ENCODE measurements at regions not wholly inside any gene's neighbourhood (a gene's known extent, or its start where the extent isn't known, plus 50 kb on each side); places are given as distances from the start of the nearest gene placed in this dataset.

DNA sequence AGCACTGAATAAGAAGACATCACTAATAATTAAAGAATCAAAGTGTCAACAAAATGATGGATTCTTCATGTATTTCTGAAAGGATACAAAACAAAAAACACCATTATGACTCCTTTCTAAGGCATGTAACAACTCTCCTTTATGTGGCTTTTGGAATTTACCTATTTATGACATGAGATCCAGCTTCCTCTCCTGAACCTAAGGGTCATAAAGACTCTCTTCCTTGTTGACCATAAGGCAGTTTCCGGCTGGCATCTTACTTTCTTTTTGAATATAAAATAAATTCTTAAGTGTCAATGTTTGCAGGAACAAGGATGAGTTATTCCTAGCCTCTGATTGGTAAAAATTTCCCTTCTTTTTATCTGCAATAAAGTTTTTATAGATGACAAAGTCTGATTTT, 111.1 kb upstream of the GRPR start:
- no peak for TF ChIP-seq TOX (CRISPR knock-in tag; IDR thresholded peaks at IDR 0.05; ENCODE audit: borderline replicate concordance)
- no peak for TF ChIP-seq BACH2 (CRISPR knock-in tag; IDR thresholded peaks at IDR 0.05; ENCODE audit: borderline replicate concordance)
- TF ChIP-seq TCF4 (CRISPR knock-in tag; IDR thresholded peaks at IDR 0.05; ENCODE audit: borderline replicate concordance) = no peak
- TF ChIP-seq RARB (CRISPR knock-in tag; IDR thresholded peaks at IDR 0.05) = no peak
- TF ChIP-seq ZC3H10 (CRISPR knock-in tag; IDR thresholded peaks at IDR 0.05) = no peak
- no peak for TF ChIP-seq ARNTL (CRISPR knock-in tag; IDR thresholded peaks at IDR 0.05; ENCODE audit: borderline replicate concordance, low read depth)
- no peak for TF ChIP-seq OSR1 (CRISPR knock-in tag; IDR thresholded peaks at IDR 0.05)
- TF ChIP-seq, protein P1, sequence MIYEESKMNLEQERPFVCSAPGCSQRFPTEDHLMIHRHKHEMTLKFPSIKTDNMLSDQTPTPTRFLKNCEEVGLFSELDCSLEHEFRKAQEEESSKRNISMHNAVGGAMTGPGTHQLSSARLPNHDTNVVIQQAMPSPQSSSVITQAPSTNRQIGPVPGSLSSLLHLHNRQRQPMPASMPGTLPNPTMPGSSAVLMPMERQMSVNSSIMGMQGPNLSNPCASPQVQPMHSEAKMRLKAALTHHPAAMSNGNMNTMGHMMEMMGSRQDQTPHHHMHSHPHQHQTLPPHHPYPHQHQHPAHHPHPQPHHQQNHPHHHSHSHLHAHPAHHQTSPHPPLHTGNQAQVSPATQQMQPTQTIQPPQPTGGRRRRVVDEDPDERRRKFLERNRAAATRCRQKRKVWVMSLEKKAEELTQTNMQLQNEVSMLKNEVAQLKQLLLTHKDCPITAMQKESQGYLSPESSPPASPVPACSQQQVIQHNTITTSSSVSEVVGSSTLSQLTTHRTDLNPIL (CRISPR knock-in tag; IDR thresholded peaks at IDR 0.05; ENCODE audit: low read depth) = no peak
- TF ChIP-seq ZFP3 (CRISPR knock-in tag; IDR thresholded peaks at IDR 0.05) = no peak
